ENCODE measurements at regions not wholly inside any gene's neighbourhood (a gene's known extent, or its start where the extent isn't known, plus 50 kb on each side); places are given as distances from the start of the nearest gene placed in this dataset.
"Not testable (repeated sequence)": the region's sequence is repeated elsewhere in the genome, so short reads cannot be mapped to it uniquely, and the experiment has no call there.

GRCh38 chr18:68428661-68429060, 286.2 kb downstream of the TMX3 start:
- DNase-seq (ENCODE audit: low spot score) = no peak

DNA sequence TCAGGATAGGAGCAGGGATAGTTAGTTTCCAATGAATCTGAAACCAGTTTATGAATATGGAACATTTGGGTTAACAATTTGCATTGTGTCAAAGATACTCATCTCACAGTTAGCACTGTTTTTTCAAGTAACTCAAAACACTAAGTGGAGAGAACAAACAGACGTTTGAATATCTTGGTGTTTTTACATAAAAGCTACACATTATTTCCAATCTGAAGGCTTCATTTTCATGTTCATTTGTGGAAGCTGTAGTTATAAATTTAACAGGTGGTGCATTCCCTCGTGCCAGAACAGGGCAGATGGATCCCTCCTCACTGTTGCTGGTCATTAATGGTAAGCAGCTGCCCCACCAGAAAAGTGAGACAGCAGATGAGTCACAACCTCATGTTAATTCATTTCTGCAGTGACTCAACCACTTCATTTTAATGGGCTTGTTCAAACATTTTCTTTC, 286.9 kb downstream of the TMX3 start:
- DNase-seq (ENCODE audit: low spot score) = no peak

GRCh38 chr18:68426731-68427315, 288.1 kb downstream of the TMX3 start:
- no peak for DNase-seq (ENCODE audit: low spot score)

GRCh38 chr18:68418881-68419280, 296.0 kb downstream of the TMX3 start:
- DNase-seq (ENCODE audit: low spot score) = no peak

DNA sequence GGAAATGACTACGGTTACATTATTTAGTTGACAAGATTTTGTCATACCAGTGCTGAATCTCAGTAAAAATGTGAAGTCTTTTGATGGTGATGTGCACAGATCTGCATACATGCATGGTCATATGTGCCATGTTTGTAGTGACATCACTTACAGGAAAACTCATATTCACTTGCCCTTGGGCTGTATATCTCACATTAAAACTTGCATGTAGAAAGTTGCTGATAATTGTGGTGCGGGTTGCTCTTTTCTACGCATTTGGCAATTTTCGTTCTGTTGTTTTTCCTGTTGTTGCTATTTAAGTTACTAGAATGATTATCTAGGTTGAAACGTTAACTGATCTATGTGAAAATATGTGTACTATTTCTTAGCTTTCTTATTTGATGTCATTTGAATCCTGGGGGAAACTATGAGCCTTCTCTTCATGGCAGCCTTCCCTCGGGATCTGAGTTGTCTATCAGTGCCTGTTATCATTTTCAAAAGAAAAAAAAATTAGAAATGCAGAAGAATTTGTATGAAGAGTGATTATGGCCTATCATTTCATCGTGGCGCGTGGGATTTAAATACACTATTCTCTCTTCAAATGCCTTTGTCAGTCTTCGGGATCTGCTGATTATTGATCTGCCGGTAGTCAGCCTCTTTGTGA, 296.6 kb downstream of the TMX3 start:
- no peak for DNase-seq (ENCODE audit: low spot score)

DNA sequence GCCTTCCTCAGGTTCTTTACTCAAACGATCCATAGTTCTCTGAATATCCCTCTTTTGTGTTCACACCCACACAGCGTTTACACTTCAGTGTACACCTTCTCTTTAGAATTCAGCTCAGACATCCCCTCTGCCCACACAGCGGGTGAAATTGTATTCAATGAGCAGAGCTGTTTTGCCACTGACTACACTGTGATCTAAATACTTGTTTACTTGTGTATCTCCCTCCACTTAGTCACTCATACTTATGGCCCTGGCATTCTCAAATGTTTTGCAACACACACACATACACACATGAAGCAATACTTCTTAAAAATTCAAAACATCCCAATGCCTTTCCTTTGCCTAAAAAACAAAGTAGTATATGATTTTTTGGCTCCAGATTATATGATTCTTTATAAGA, 297.1 kb downstream of the TMX3 start:
- no peak for DNase-seq (ENCODE audit: low spot score)

DNA sequence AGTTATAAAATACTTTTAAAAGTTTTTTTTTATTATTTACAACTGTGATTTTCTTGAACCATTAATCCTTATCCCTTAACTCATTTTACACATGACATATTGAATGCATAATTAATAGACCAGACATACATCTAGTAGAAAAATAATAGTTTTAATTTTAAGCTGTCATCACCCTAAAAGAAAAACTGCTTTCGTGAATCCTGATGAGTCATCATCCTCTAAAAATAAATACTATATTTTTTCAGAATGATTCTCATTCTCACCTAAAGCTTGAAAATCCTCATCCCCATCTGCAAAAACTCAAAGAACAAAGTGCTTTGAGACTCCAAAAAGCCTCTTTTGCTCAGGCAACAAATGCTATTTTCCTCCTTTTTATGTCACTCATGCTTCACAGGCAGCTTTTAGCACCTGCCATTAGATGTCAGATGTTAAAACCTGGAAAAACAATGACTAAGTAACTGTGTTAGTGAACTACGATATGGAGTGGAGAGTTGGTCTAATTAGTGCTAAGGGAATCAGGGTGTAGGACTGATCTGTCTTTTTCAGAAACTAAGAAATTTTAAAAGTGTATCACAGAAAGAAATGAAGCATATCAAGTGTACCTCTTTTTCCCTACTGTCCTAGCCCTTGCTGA, 297.6 kb downstream of the TMX3 start:
- no peak for DNase-seq (ENCODE audit: low spot score)

DNA sequence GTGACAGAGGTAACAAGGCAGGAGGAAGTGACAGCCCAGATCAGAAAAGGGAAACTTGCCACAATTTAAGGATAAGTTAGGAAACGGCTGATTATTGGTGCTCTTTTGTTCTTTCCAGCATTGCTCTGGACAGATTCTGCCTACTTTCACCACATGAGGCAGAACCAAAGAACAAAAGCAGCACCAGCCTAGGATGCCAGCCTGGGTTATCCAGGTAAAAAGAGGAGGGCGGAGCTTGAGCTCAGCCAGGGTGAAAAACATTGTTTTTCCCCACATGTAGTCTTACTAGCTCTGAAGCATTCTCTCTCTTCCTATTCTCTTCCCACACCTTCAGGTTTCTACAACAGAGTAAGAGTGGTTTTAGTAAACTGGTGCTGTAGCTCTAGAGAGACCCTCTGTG, 300.5 kb downstream of the TMX3 start:
- DNase-seq (ENCODE audit: low spot score) = no peak

- no peak for DNase-seq (ENCODE audit: low spot score)
These were observed 305.3 kb downstream of the TMX3 start for GRCh38 chr18:68409576-68409975.

DNA sequence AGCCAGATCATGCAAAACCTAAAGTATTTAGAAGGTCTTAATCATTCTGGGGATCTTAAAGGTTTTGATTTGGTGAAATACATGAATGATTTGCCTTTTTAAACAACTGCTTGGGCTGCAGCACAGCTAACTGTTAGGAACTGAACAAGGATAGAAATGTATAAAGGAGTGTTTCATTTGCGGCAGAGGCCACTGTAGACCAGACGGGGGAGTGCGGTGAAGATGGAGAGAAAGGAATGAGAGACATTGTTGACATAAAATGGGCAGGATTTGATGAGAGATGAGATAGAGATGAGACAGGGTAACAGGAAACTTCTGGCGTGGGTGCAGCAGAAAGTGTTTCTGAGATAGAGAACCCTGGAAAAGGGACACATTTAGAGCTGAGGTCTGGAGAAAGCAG, 308.1 kb downstream of the TMX3 start:
- no peak for DNase-seq (ENCODE audit: low spot score)

DNA sequence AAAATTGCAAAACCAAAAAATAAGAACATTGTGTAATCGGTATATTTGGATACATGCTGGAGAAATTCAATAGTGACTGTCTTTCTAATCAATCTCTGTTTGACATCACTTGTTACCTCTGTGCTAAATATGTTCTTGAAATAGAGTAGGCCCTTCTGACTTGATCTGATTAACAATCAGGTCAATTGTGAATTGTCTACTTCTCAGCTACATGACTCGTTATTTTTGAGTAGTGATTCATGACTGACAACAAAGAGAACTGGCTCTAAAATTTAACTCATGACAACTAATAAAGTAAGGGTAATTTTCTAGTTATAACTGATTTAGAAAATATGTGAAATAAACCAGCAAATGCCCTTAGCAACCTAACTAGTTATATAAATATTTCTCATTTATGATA, 312.1 kb downstream of the TMX3 start:
- no peak for DNase-seq (ENCODE audit: low spot score)

GRCh38 chr18:68400889-68401288, 314.0 kb downstream of the TMX3 start:
- no peak for DNase-seq (ENCODE audit: low spot score)

GRCh38 chr18:68399721-68400120, 315.2 kb downstream of the TMX3 start:
- no peak for DNase-seq (ENCODE audit: low spot score)

DNA sequence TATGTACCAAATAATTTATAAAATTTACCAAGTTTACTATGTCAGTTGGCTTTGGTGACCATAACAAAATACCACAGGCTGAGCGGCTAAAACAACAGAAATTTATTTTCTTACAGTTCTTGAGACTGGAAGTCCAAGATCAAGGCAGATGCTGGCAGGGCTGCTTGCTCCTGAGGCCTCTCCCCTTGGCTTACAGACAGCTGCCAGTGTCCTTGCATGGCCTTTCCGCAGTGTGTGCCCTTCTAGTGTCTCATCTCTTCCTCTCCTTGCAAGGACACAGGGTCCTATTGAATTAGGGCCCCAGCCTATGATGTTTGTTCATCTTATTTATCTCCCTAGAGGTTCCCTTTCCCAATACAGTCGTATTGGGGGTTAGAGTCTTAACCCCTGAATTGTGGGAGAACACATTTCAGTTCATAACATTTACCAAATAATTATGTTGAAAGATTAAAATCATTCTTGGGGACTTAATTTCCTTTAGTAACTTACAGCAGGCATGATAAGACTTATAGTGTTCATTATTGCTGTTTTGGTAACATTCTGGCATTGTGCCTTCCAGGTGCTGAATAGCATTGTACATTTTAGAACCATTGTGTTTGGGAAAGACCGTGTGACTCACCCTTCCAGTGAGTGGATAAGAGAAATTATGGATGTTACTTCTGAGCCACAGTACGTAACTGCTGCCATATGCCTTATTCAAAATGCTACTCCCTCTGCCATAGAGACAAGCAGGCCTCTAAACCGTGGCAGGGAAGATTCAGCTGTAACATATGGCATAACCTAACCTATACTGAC, 317.5 kb downstream of the TMX3 start:
- DNase-seq (ENCODE audit: low spot score) = no peak

DNA sequence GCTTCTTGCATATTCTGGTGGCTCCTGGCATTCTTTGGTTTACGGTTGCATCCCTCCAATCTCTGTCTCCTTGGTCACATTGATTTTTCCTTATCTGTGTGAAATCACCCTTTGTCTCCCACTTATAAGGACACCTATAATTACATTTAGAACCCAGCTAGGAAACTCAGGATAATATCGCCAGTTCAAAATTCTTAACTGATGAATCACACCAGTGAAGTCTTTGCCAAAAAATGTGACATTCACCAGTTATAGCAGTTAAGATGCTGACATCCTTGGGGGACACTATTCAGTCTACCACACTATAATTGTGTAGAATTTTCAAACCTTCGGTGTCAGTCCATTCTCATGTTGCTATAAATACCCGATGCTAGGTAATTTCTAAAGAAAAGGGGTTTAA, 320.2 kb downstream of the TMX3 start:
- no peak for DNase-seq (ENCODE audit: low spot score)

DNA sequence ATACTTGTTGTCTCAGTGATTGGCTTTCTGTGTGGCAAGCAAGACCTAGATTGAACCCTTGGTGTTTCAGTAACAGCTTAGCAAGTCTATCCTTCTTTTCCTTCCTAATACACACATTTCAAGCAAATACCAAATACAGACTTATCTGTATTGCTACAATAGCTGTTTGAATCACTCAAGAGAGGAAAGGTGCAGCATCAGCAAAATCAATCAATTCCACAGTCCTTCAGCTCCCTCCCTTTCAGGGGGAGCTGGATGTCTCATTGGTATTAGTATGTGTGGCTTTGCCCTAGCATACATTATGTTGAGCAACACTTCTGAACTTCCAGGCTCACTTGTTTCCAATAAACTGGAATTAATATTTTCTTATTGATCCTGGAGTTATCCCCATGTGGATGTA, 323.1 kb downstream of the TMX3 start:
- DNase-seq (ENCODE audit: low spot score) = no peak

GRCh38 chr18:68387246-68387645, 327.7 kb downstream of the TMX3 start:
- no peak for DNase-seq (ENCODE audit: low spot score)

DNA sequence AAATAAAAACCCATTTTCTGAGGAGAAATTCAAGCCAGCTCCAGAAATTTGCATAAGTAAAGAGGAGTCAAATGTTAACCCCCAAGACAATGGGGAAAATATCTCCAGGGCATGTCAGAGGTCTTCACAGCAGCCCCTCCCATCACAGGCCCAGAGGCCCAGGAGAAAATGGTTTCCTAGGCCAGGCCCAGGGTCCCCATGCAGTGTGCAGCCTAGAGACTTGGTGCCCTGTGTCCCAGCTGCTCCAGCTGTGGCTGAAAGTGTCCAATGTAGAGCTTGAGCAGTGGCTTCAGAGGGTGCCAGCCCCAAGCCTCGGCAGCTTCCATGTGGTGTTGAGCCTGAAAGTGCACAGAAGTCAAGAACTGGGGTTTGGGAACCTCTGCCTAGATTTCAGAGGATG, 330.9 kb downstream of the TMX3 start:
- DNase-seq (ENCODE audit: low spot score) = not testable (repeated sequence)

DNA sequence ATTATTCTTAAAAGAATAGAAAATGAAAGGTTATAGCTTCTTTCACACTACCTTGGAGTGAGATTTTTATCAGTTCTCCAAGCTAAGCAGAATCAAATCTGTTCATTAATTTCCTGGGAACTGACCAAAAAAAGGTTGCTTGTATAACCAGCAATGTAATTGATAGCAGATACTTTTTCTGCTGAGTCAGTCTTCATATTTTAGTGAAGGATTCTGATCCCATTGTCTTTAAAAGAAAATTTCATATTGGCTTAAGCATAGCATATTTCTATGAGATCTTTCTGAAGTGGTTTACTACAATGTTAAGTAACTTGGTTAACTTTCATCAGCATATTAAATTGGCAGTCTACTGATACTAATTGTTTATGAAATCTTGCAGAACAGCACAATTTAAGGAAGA, 338.0 kb downstream of the TMX3 start:
- DNase-seq (ENCODE audit: low spot score) = no peak

GRCh38 chr18:68362907-68363306, 352.0 kb downstream of the TMX3 start:
- no peak for DNase-seq (ENCODE audit: low spot score)

DNA sequence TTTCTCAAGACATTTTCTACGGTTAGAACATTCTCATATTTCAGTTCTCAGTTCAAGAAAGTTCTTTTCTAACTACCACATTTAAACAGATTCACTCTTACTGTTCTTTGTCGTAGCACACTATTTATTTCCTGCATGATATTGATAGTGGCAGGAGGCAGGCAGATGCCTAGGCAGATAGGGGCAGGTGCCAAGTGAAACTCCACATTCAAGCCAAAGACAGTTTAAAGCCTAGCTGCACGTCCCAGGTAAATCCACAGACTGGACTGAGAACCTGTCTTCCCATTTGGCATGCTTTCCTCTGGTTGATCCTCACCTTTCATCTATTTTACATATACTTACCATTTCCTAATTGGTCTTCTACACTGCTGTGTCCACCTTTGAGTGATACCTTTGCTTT, 359.3 kb downstream of the TMX3 start:
- DNase-seq (ENCODE audit: low spot score) = no peak

GRCh38 chr18:68354176-68354575, 360.7 kb downstream of the TMX3 start:
- no peak for DNase-seq (ENCODE audit: low spot score)
